ENCODE measurements at regions not wholly inside any gene's neighbourhood (a gene's known extent, or its start where the extent isn't known, plus 50 kb on each side); places are given as distances from the start of the nearest gene placed in this dataset.

DNA sequence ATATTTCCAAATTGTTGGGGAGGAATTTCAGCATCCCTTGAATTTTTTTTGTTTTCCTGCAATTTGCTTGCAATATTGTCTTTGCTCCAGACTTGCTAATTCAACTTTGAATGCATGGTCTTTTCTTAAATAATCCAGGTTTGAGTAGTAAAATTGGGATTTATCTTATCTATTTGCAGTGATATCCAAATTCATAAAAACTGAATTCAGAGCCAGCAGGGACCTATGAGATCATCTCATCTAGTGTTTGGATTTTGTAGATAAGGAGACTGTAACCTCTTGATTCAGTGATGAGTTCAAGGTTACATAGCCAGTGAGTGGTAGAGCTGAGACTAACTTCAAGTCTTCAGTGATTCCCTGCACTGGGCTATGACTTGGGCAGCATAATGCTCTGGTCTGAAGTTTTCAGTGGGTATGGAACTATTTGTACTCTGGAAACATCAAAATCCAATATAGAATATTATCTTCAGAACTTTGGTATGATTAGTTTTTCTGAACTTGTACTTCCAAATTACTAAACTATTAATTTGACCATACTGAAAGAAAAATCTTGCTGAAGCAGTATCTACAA lies 109.4 kb downstream of the DISP1 start:
- intact Hi-C loops (cut with micrococcal nuclease; ENCODE audit: unreplicated experiment), result no loop called here
- TF ChIP-seq, protein P1, sequence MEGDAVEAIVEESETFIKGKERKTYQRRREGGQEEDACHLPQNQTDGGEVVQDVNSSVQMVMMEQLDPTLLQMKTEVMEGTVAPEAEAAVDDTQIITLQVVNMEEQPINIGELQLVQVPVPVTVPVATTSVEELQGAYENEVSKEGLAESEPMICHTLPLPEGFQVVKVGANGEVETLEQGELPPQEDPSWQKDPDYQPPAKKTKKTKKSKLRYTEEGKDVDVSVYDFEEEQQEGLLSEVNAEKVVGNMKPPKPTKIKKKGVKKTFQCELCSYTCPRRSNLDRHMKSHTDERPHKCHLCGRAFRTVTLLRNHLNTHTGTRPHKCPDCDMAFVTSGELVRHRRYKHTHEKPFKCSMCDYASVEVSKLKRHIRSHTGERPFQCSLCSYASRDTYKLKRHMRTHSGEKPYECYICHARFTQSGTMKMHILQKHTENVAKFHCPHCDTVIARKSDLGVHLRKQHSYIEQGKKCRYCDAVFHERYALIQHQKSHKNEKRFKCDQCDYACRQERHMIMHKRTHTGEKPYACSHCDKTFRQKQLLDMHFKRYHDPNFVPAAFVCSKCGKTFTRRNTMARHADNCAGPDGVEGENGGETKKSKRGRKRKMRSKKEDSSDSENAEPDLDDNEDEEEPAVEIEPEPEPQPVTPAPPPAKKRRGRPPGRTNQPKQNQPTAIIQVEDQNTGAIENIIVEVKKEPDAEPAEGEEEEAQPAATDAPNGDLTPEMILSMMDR (IDR thresholded peaks at IDR 0.05; ENCODE audit: insufficient read depth in 1 of 2, low read depth in 1 of 2, low read length in 1 of 2, severe bottlenecking in 1 of 2, unreplicated experiment in 1 of 2), result no peak
- H3K9me3 ChIP-seq, result no peaks in the 10 kb centered on the region
- H3K4me1 ChIP-seq, result no peaks in the 10 kb centered on the region
- ChIA-PET CTCF (no interaction called here), POLR2A (no interaction called here)
- H3K27me3 Mint-ChIP-seq (ENCODE audit: insufficient read depth, unreplicated experiment), result no peaks in the 10 kb centered on the region
- H3K9me3 Mint-ChIP-seq (ENCODE audit: unreplicated experiment), result no peaks in the 10 kb centered on the region
- no peak for DNase-seq
- no peak overlapping the region for H3K4me3 Mint-ChIP-seq (ENCODE audit: unreplicated experiment)
- H3K27me3 ChIP-seq (replicated peaks; ENCODE audit: control insufficient read depth, insufficient read depth, low read length), result no peaks in the 10 kb centered on the region
- H3K4me1 Mint-ChIP-seq (ENCODE audit: low read depth, unreplicated experiment), result no peaks in the 10 kb centered on the region
- H3K36me3 ChIP-seq (ENCODE audit: control insufficient read depth, insufficient read depth, low read length), result no peaks in the 10 kb centered on the region
- no peaks in the 10 kb centered on the region for H3K36me3 Mint-ChIP-seq (ENCODE audit: insufficient read depth, unreplicated experiment)
- H3K4me3 ChIP-seq (ENCODE audit: low read depth, low read length), result no peak overlapping the region
- H3K27ac Mint-ChIP-seq (ENCODE audit: unreplicated experiment), result no peak overlapping the region
- no TSS peak for BruUV-seq (replicated peaks)

DNA sequence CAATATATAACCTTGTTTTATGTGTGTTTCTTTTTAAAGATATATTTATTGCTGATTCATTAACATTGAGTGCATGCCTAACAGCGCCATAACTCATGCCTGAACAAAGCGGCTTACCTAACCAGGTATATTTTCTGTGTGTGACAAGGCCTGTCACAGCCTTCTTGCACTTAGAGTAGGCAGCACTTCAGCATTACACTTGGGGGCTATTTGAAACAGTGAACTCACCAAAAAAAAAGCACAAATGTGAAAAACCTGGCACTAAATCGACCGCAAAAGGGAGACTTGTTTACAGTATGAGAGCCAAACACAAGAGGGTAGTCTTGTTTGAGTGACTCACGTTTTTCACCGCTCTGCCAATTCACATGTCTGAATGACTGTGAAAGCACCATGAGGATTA lies 111.7 kb downstream of the DISP1 start:
- Mint-ChIP-seq H3K27ac (ENCODE audit: unreplicated experiment) (no peak overlapping the region), H3K9me3 (ENCODE audit: unreplicated experiment) (no peaks in the 10 kb centered on the region)

DNA sequence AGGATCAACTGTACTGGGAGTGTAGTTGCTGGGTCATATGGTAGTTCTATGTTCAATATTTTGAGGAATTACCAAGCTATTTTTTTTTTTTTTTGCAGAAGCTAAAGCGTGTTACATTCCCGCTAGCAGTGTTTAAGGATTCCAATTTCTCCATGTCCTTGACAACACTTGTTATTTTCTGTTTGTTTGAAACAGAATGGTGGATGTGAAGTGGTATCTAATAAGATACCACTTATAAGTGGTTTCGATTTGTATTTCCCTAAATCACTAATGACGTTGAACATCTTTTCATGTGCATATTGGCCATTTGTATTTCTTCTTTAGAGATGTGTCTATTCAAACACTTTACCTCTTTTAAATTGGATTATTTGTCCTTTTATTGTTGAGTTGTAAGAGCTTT lies 112.2 kb downstream of the DISP1 start:
- H3K9me3 ChIP-seq, result no peaks in the 10 kb centered on the region
- TF ChIP-seq, protein P1 (IDR thresholded peaks at IDR 0.05; ENCODE audit: insufficient read depth in 1 of 2, low read depth in 1 of 2, low read length in 1 of 2, severe bottlenecking in 1 of 2, unreplicated experiment in 1 of 2), result no peak
- no peaks in the 10 kb centered on the region for H3K9me3 Mint-ChIP-seq (ENCODE audit: unreplicated experiment)
- no peak overlapping the region for H3K27ac Mint-ChIP-seq (ENCODE audit: unreplicated experiment)
- ChIA-PET CTCF (no interaction called here), POLR2A (no interaction called here)
- H3K36me3 ChIP-seq (ENCODE audit: control insufficient read depth, insufficient read depth, low read length), result no peaks in the 10 kb centered on the region
- intact Hi-C loops (cut with micrococcal nuclease; ENCODE audit: unreplicated experiment), result no loop called here
- H3K4me3 ChIP-seq (ENCODE audit: low read depth, low read length), result no peak overlapping the region
- no peaks in the 10 kb centered on the region for H3K27me3 ChIP-seq (replicated peaks; ENCODE audit: control insufficient read depth, insufficient read depth, low read length)
- DNase-seq, result no peak
- no peaks in the 10 kb centered on the region for H3K36me3 Mint-ChIP-seq (ENCODE audit: insufficient read depth, unreplicated experiment)
- H3K4me1 Mint-ChIP-seq (ENCODE audit: low read depth, unreplicated experiment), result no peaks in the 10 kb centered on the region
- no TSS peak for BruUV-seq (replicated peaks)
- H3K27me3 Mint-ChIP-seq (ENCODE audit: insufficient read depth, unreplicated experiment), result no peaks in the 10 kb centered on the region
- H3K4me3 Mint-ChIP-seq (ENCODE audit: unreplicated experiment), result no peak overlapping the region
- no peaks in the 10 kb centered on the region for H3K4me1 ChIP-seq

More for the DNA sequence above, 111.7 kb downstream of the DISP1 start:
- Histone ChIP-seq H3K4me1 (no peaks in the 10 kb centered on the region), H3K36me3 (ENCODE audit: control insufficient read depth, insufficient read depth, low read length) (no peaks in the 10 kb centered on the region), H3K27me3 (replicated peaks; ENCODE audit: control insufficient read depth, insufficient read depth, low read length) (no peaks in the 10 kb centered on the region), H3K9me3 (no peaks in the 10 kb centered on the region), H3K4me3 (ENCODE audit: low read depth, low read length) (no peak overlapping the region)
- CTCF ChIA-PET, result no interaction called here
- TF ChIP-seq, protein P1 (IDR thresholded peaks at IDR 0.05; ENCODE audit: insufficient read depth in 1 of 2, low read depth in 1 of 2, low read length in 1 of 2, severe bottlenecking in 1 of 2, unreplicated experiment in 1 of 2), result no peak
- H3K4me1 Mint-ChIP-seq (ENCODE audit: low read depth, unreplicated experiment), result no peaks in the 10 kb centered on the region
- H3K27me3 Mint-ChIP-seq (ENCODE audit: insufficient read depth, unreplicated experiment), result no peaks in the 10 kb centered on the region
- POLR2A ChIA-PET, result no interaction called here
- no peak for DNase-seq
- H3K4me3 Mint-ChIP-seq (ENCODE audit: unreplicated experiment), result no peak overlapping the region
- intact Hi-C loops (cut with micrococcal nuclease; ENCODE audit: unreplicated experiment), result no loop called here
- H3K36me3 Mint-ChIP-seq (ENCODE audit: insufficient read depth, unreplicated experiment), result no peaks in the 10 kb centered on the region
- no TSS peak for BruUV-seq (replicated peaks)

Data from Caco-2 (cell line).